ENCODE measurements at regions not wholly inside any gene's neighbourhood (a gene's known extent, or its start where the extent isn't known, plus 50 kb on each side); places are given as distances from the start of the nearest gene placed in this dataset.

DNA sequence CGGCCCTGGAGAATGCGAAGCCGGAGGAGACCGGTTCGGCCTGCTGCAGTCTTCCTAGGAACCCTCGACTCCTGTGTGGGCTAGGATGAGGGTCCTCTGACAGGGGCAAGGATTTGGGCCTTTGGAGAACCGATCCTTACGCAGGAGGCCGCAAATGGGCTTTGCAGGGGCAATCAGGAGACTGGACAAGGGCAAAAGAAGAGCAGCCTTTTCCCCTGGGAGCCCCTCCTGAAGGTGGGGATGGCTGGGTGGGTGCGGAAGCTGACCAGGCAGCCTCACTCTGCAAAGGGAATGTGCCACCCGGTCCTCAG is 111.7 kb downstream of the NAV1 start:
- Histone ChIP-seq H2BK5ac (ENCODE audit: low read depth, low read length, poor library complexity) (no peak overlapping the region), H3K36me3 (ENCODE audit: control insufficient read depth in 1 of 2, insufficient read depth in 2 of 2, low read length in 2 of 2) (peaks cover 9 to 12% of the 10 kb centered on the region in 2 experiments), H2BK120ac (ENCODE audit: insufficient read depth, low read length, poor library complexity) (no peak overlapping the region), H3K14ac (ENCODE audit: low read length) (no peak overlapping the region), H3K4me3 (ENCODE audit: low read depth, low read length) (no peak overlapping the region), H3K79me1 (ENCODE audit: low read length) (peaks cover 2% of the 10 kb centered on the region), H3K9ac (ENCODE audit: low read length) (no peak overlapping the region), H2AFZ (ENCODE audit: insufficient read depth, low read length, poor library complexity) (no peak overlapping the region), H3K23ac (ENCODE audit: low read length) (no peak overlapping the region), H3K18ac (ENCODE audit: low read length) (no peak overlapping the region), H3K4me2 (ENCODE audit: low read length) (peak overlapping the region; percentile 88), H2AK5ac (ENCODE audit: low read length) (no peak overlapping the region), H3K4ac (ENCODE audit: low read depth, low read length) (no peak overlapping the region), H3K9me3 (ENCODE audit: insufficient read depth, low read depth, low read length) (peaks cover 2% of the 10 kb centered on the region), H2BK12ac (ENCODE audit: low read length) (no peak overlapping the region), H4K91ac (ENCODE audit: low read depth, low read length) (no peak overlapping the region), H4K12ac (ENCODE audit: low read depth, low read length) (no peak overlapping the region), H3K27me3 (ENCODE audit: insufficient read depth, low read length) (peaks cover 7% of the 10 kb centered on the region), H4K8ac (ENCODE audit: low read depth, low read length) (no peak overlapping the region), H3K4me1 (ENCODE audit: control insufficient read depth in 1 of 2, insufficient read depth in 2 of 2, low read length in 2 of 2) (peaks cover 21 to 23% of the 10 kb centered on the region in 2 experiments), H3K79me2 (ENCODE audit: control insufficient read depth, insufficient read depth, low read length, poor library complexity) (peaks cover 2% of the 10 kb centered on the region), H3K27ac (ENCODE audit: low read depth, low read length) (no peak overlapping the region)
- DNase-seq = no peak
- no CpG with 5 or more reads among the region's 11 CpGs for WGBS (ENCODE audit: extremely low coverage, insufficient coverage, insufficient read length)

GRCh38 chr1:201652181-201652580 is 113.3 kb downstream of the NAV1 start:
- no CpG with 5 or more reads among the region's 5 CpGs for WGBS (ENCODE audit: extremely low coverage, insufficient coverage, insufficient read length)
- no peak overlapping the region for H2BK120ac ChIP-seq (ENCODE audit: insufficient read depth, low read length, poor library complexity)
- peaks cover 2% of the 10 kb centered on the region for H3K79me2 ChIP-seq (ENCODE audit: control insufficient read depth, insufficient read depth, low read length, poor library complexity)
- H3K4ac ChIP-seq (ENCODE audit: low read depth, low read length) = no peak overlapping the region
- H2BK12ac ChIP-seq (ENCODE audit: low read length) = no peak overlapping the region
- H3K36me3 ChIP-seq (ENCODE audit: control insufficient read depth in 1 of 2, insufficient read depth in 2 of 2, low read length in 2 of 2) = peaks cover 14 to 15% of the 10 kb centered on the region in 2 experiments
- no peak overlapping the region for H3K18ac ChIP-seq (ENCODE audit: low read length)
- H3K14ac ChIP-seq (ENCODE audit: low read length) = no peak overlapping the region
- H3K27ac ChIP-seq (ENCODE audit: low read depth, low read length) = no peak overlapping the region
- H3K4me2 ChIP-seq (ENCODE audit: low read length) = no peak overlapping the region
- H4K12ac ChIP-seq (ENCODE audit: low read depth, low read length) = no peak overlapping the region
- H3K79me1 ChIP-seq (ENCODE audit: low read length) = peaks cover 2% of the 10 kb centered on the region
- no peak overlapping the region for H3K23ac ChIP-seq (ENCODE audit: low read length)
- H3K27me3 ChIP-seq (ENCODE audit: insufficient read depth, low read length) = peaks cover 7% of the 10 kb centered on the region
- H3K4me1 ChIP-seq (ENCODE audit: control insufficient read depth in 1 of 2, insufficient read depth in 2 of 2, low read length in 2 of 2) = peaks cover 21 to 23% of the 10 kb centered on the region in 2 experiments
- H3K9me3 ChIP-seq (ENCODE audit: insufficient read depth, low read depth, low read length) = peaks cover 2% of the 10 kb centered on the region
- H3K4me3 ChIP-seq (ENCODE audit: low read depth, low read length) = no peak overlapping the region
- H2AFZ ChIP-seq (ENCODE audit: insufficient read depth, low read length, poor library complexity) = no peak overlapping the region
- no peak for DNase-seq
- no peak overlapping the region for H2BK5ac ChIP-seq (ENCODE audit: low read depth, low read length, poor library complexity)
- H4K8ac ChIP-seq (ENCODE audit: low read depth, low read length) = no peak overlapping the region
- no peak overlapping the region for H2AK5ac ChIP-seq (ENCODE audit: low read length)
- H3K9ac ChIP-seq (ENCODE audit: low read length) = no peak overlapping the region
- no peak overlapping the region for H4K91ac ChIP-seq (ENCODE audit: low read depth, low read length)

DNA sequence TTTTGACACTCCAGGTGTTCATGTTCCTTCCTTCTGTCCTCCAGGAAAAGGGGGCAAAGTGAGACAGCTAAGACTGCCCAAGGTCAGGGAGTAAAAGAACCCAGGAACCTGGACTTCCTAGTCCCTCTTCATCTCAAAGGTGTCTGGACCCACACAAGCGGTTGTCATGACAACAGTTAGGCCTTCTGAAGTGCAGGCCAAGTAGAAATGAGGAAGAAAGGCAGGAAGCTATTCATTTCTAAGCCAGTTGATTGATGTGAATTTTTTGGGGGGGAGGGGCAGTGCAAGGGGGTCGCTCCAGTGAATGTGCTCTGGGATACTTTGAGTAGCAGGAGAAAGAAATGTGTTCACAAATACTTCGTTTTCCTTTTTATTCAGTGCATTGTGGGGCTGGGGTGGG is 114.3 kb downstream of the NAV1 start:
- Histone ChIP-seq H2BK12ac (ENCODE audit: low read length) (no peak overlapping the region), H3K9me3 (ENCODE audit: insufficient read depth, low read depth, low read length) (peaks cover 2% of the 10 kb centered on the region), H3K4me1 (ENCODE audit: control insufficient read depth in 1 of 2, insufficient read depth in 2 of 2, low read length in 2 of 2) (peaks cover 21% of the 10 kb centered on the region in 2 experiments), H2AK5ac (ENCODE audit: low read length) (no peak overlapping the region), H3K4ac (ENCODE audit: low read depth, low read length) (no peak overlapping the region), H3K4me3 (ENCODE audit: low read depth, low read length) (no peak overlapping the region), H3K14ac (ENCODE audit: low read length) (no peak overlapping the region), H3K27me3 (ENCODE audit: insufficient read depth, low read length) (peaks cover 7% of the 10 kb centered on the region), H3K79me1 (ENCODE audit: low read length) (peaks cover 2% of the 10 kb centered on the region), H3K36me3 (ENCODE audit: control insufficient read depth in 1 of 2, insufficient read depth in 2 of 2, low read length in 2 of 2) (peaks cover 16 to 18% of the 10 kb centered on the region in 2 experiments), H3K18ac (ENCODE audit: low read length) (no peak overlapping the region), H3K9ac (ENCODE audit: low read length) (no peak overlapping the region), H3K79me2 (ENCODE audit: control insufficient read depth, insufficient read depth, low read length, poor library complexity) (peaks cover 2% of the 10 kb centered on the region), H4K91ac (ENCODE audit: low read depth, low read length) (no peak overlapping the region), H3K23ac (ENCODE audit: low read length) (no peak overlapping the region), H3K4me2 (ENCODE audit: low read length) (no peak overlapping the region), H2BK120ac (ENCODE audit: insufficient read depth, low read length, poor library complexity) (no peak overlapping the region), H3K27ac (ENCODE audit: low read depth, low read length) (no peak overlapping the region), H2AFZ (ENCODE audit: insufficient read depth, low read length, poor library complexity) (no peak overlapping the region), H2BK5ac (ENCODE audit: low read depth, low read length, poor library complexity) (no peak overlapping the region), H4K8ac (ENCODE audit: low read depth, low read length) (no peak overlapping the region), H4K12ac (ENCODE audit: low read depth, low read length) (no peak overlapping the region)
- no peak for DNase-seq
- WGBS (ENCODE audit: extremely low coverage, insufficient coverage, insufficient read length) = no CpG with 5 or more reads among the region's 3 CpGs

DNA sequence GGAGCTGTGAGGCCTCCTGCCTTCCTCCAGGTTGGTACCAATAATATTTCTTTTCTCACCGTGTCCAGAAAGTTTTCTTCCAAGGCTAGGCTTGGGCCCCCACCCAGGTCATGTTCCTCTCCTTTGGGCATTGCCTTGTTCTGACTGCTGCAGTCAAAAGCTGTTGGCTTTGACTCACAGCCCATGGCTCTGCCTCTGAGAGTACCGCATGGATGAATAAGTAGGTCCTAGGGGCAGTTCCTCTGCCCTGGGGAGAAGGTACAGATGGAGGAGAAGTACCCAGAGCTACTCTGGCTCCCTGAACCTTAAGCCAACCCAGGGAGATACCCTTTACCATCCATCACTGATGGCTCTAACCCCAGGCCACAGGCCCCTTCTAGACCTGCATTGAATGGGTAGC is 115.0 kb downstream of the NAV1 start:
- no peak overlapping the region for H4K12ac ChIP-seq (ENCODE audit: low read depth, low read length)
- no peak overlapping the region for H4K91ac ChIP-seq (ENCODE audit: low read depth, low read length)
- no peak overlapping the region for H2AFZ ChIP-seq (ENCODE audit: insufficient read depth, low read length, poor library complexity)
- no CpG with 5 or more reads among the region's 2 CpGs for WGBS (ENCODE audit: extremely low coverage, insufficient coverage, insufficient read length)
- H3K9me3 ChIP-seq (ENCODE audit: insufficient read depth, low read depth, low read length) = peaks cover 2% of the 10 kb centered on the region
- no peak overlapping the region for H2BK5ac ChIP-seq (ENCODE audit: low read depth, low read length, poor library complexity)
- no peak overlapping the region for H3K4me3 ChIP-seq (ENCODE audit: low read depth, low read length)
- peaks cover 2% of the 10 kb centered on the region for H3K79me2 ChIP-seq (ENCODE audit: control insufficient read depth, insufficient read depth, low read length, poor library complexity)
- peaks cover 2% of the 10 kb centered on the region for H3K79me1 ChIP-seq (ENCODE audit: low read length)
- H2BK12ac ChIP-seq (ENCODE audit: low read length) = no peak overlapping the region
- no peak overlapping the region for H3K18ac ChIP-seq (ENCODE audit: low read length)
- H3K4me2 ChIP-seq (ENCODE audit: low read length) = no peak overlapping the region
- no peak for DNase-seq
- no peak overlapping the region for H3K14ac ChIP-seq (ENCODE audit: low read length)
- no peak overlapping the region for H3K4ac ChIP-seq (ENCODE audit: low read depth, low read length)
- H3K9ac ChIP-seq (ENCODE audit: low read length) = no peak overlapping the region
- H3K36me3 ChIP-seq (ENCODE audit: control insufficient read depth in 1 of 2, insufficient read depth in 2 of 2, low read length in 2 of 2) = peaks cover 18% of the 10 kb centered on the region in 2 experiments
- H3K23ac ChIP-seq (ENCODE audit: low read length) = no peak overlapping the region
- H3K4me1 ChIP-seq (ENCODE audit: control insufficient read depth in 1 of 2, insufficient read depth in 2 of 2, low read length in 2 of 2) = peaks cover 17% of the 10 kb centered on the region in 2 experiments
- no peak overlapping the region for H2BK120ac ChIP-seq (ENCODE audit: insufficient read depth, low read length, poor library complexity)
- H3K27me3 ChIP-seq (ENCODE audit: insufficient read depth, low read length) = peaks cover 5% of the 10 kb centered on the region
- H4K8ac ChIP-seq (ENCODE audit: low read depth, low read length) = no peak overlapping the region
- H3K27ac ChIP-seq (ENCODE audit: low read depth, low read length) = no peak overlapping the region
- H2AK5ac ChIP-seq (ENCODE audit: low read length) = no peak overlapping the region
